Right lobe of liver (tissue), 6 donors: ENCODE measurements at regions not wholly inside any gene's neighbourhood (a gene's known extent, or its start where the extent isn't known, plus 50 kb on each side); places are given as distances from the start of the nearest gene placed in this dataset.

Experiments
- ATAC-seq, 4 donors: fragments of 200-7000 bp; cut with Tn5 transposase; one replicate each; pipeline ENCODE4 v1.9.1; 2020; ENCODE audit warnings: mild to moderate bottlenecking in 4 of 4, moderate library complexity in 4 of 4
- DNase-seq, 3 donors: peaks; one replicate each; pipeline ENCODE4 v3.0.0-alpha.2; 2020
- H3K27ac ChIP-seq, 3 donors: fragments of 200-600 bp; one replicate each; pipeline ENCODE4 v1.8.0; 2022
- H3K27me3 ChIP-seq, 2 donors: fragments of 200-600 bp; one replicate each; pipeline ENCODE4 v1.8.0; 2022
- H3K36me3 ChIP-seq, 4 donors: fragments of 200-600 bp; sonication (generic) in 1 of 4; one replicate each; pipeline versions ENCODE4 v1.5.1 to v1.8.0; 2017 to 2022; ENCODE audit warnings: control low read depth in 1 of 4
- H3K4me1 ChIP-seq, 4 donors: fragments of 200-600 bp; sonication (generic) in 1 of 4; one replicate each; pipeline versions ENCODE4 v1.5.1 to v1.8.0; 2017 to 2022; ENCODE audit warnings: control low read depth in 1 of 4
- H3K4me3 ChIP-seq, 3 donors: fragments of 200-600 bp; one replicate each; pipeline ENCODE4 v1.8.0; 2022
- H3K9me3 ChIP-seq, 4 donors: fragments of 200-600 bp; sonication (generic) in 1 of 4; one replicate each; pipeline versions ENCODE4 v1.5.1 to v1.8.0; 2017 to 2022; ENCODE audit warnings: control low read depth in 1 of 4
- POLR2A ChIP-seq: fragments of 450-650 bp; IDR thresholded peaks from one replicate; pipeline ENCODE4 v1.6.1; 2017; ENCODE audit warnings: antibody characterized with exemption, mild to moderate bottlenecking
- WGBS: methylation state at CpG from one replicate; pipeline ENCODE4 v1.1.6; 2018; ENCODE audit warnings: low coverage, low lambda C conversion rate; ENCODE audit not compliant: insufficient coverage; ENCODE audit errors: missing lambda C conversion rate; 5-methylcytosine and 5-hydroxymethylcytosine counted together
- intact Hi-C, 2 donors: fragments of 100-400 bp; cut with DNase I; formaldehyde crosslinking; loops; one replicate each; pipeline versions ENCODE4 v1.11.2 to v1.14.1; 2022
- TF ChIP-seq, protein P1 (sequence below), 4 donors: fragments of 200-600 bp in 3 of 4; fragments of 450-650 bp in 1 of 4; IDR thresholded peaks; one replicate each; pipeline versions ENCODE4 v1.5.1 to v1.8.0; 2016 to 2022; ENCODE audit warnings: antibody characterized with exemption in 4 of 4, mild to moderate bottlenecking in 2 of 4
- donor health status: DM: no; HTN: yes; CAD: no.
- donor health status: DM: no; HTN: no; CAD: no.
- donor health status: DM: no; HTN: no; CAD: no.
- donor health status: DM: no; HTN: yes; CAD: no.
- donor health status: DM: no; HTN: yes; CAD: no.

GRCh38 chr7:156490021-156490800, 150.4 kb upstream of the RNF32 start:
- Histone ChIP-seq H3K27me3 (no peaks in the 10 kb centered on the region), H3K4me3 (no peak overlapping the region), H3K4me1 (no peaks in the 10 kb centered on the region), H3K9me3 (no peaks in the 10 kb centered on the region), H3K27ac (no peak overlapping the region), H3K36me3 (no peaks in the 10 kb centered on the region)
- DNase-seq: no peak
- no peak for ATAC-seq
- intact Hi-C loops: no loop called here
- WGBS: 81% methylated on average over 7 of the region's 8 CpGs
- no peak for TF ChIP-seq POLR2A
- TF ChIP-seq, protein P1, sequence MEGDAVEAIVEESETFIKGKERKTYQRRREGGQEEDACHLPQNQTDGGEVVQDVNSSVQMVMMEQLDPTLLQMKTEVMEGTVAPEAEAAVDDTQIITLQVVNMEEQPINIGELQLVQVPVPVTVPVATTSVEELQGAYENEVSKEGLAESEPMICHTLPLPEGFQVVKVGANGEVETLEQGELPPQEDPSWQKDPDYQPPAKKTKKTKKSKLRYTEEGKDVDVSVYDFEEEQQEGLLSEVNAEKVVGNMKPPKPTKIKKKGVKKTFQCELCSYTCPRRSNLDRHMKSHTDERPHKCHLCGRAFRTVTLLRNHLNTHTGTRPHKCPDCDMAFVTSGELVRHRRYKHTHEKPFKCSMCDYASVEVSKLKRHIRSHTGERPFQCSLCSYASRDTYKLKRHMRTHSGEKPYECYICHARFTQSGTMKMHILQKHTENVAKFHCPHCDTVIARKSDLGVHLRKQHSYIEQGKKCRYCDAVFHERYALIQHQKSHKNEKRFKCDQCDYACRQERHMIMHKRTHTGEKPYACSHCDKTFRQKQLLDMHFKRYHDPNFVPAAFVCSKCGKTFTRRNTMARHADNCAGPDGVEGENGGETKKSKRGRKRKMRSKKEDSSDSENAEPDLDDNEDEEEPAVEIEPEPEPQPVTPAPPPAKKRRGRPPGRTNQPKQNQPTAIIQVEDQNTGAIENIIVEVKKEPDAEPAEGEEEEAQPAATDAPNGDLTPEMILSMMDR (IDR thresholded peaks at IDR 0.05): no peak

- no peak overlapping the region for H3K27ac ChIP-seq
- no peaks in the 10 kb centered on the region for H3K36me3 ChIP-seq
- WGBS: 61% methylated on average over 3 of the region's 12 CpGs
- intact Hi-C loops: no loop called here
- ATAC-seq (peak in 1 of 4 donors; percentile 19), DNase-seq (no peak)
- no peaks in the 10 kb centered on the region for H3K27me3 ChIP-seq
- H3K4me1 ChIP-seq: no peaks in the 10 kb centered on the region
- H3K4me3 ChIP-seq: no peak overlapping the region
- no peaks in the 10 kb centered on the region for H3K9me3 ChIP-seq
- no peak for TF ChIP-seq POLR2A
- TF ChIP-seq, protein P1 (IDR thresholded peaks at IDR 0.05): no peak
Observed at GRCh38 chr7:156487811-156488533, 152.6 kb upstream of the RNF32 start.

GRCh38 chr7:156480671-156481070, 159.9 kb upstream of the RNF32 start:
- WGBS: 79% methylated on average over 11 of the region's 12 CpGs
- Histone ChIP-seq H3K4me1 (no peaks in the 10 kb centered on the region), H3K27ac (no peak overlapping the region), H3K27me3 (no peaks in the 10 kb centered on the region), H3K36me3 (no peaks in the 10 kb centered on the region), H3K9me3 (no peaks in the 10 kb centered on the region), H3K4me3 (no peak overlapping the region)
- ATAC-seq (no peak), DNase-seq (no peak)
- intact Hi-C loops: no loop called here
- no peak for TF ChIP-seq POLR2A
- TF ChIP-seq, protein P1 (IDR thresholded peaks at IDR 0.05): no peak

GRCh38 chr7:156479596-156479995, 161.0 kb upstream of the RNF32 start:
- H3K4me1 ChIP-seq: no peaks in the 10 kb centered on the region
- ATAC-seq: no peak
- no peak for DNase-seq
- intact Hi-C loops: loop anchor here in 1 of 2 donors (10.0 kb wide), 1 partner anchor 685 kb away; no protein-coding TSS in a partner anchor
- no peak overlapping the region for H3K4me3 ChIP-seq
- H3K36me3 ChIP-seq: no peaks in the 10 kb centered on the region
- no peaks in the 10 kb centered on the region for H3K9me3 ChIP-seq
- H3K27ac ChIP-seq: no peak overlapping the region
- no peaks in the 10 kb centered on the region for H3K27me3 ChIP-seq
- TF ChIP-seq POLR2A: no peak
- TF ChIP-seq, protein P1 (IDR thresholded peaks at IDR 0.05): no peak
- WGBS: 60% methylated on average over 2 of the region's 2 CpGs
